MM.1S (cell line): ENCODE measurements at regions not wholly inside any gene's neighbourhood (a gene's known extent, or its start where the extent isn't known, plus 50 kb on each side); places are given as distances from the start of the nearest gene placed in this dataset.

Experiments
- CTCF ChIP-seq: fragments of 300-600 bp; sonication (generic); IDR thresholded peaks from 2 replicates; pipeline ENCODE4 v1.5.1; 2016; ENCODE audit warnings: antibody characterized with exemption, low read length, mixed read lengths
- EZH2phosphoT487 ChIP-seq: fragments of 300-600 bp; sonication (generic); IDR thresholded peaks from 2 replicates; pipeline ENCODE4 v1.6.1; 2018; ENCODE audit warnings: antibody characterized with exemption, low read length

DNA sequence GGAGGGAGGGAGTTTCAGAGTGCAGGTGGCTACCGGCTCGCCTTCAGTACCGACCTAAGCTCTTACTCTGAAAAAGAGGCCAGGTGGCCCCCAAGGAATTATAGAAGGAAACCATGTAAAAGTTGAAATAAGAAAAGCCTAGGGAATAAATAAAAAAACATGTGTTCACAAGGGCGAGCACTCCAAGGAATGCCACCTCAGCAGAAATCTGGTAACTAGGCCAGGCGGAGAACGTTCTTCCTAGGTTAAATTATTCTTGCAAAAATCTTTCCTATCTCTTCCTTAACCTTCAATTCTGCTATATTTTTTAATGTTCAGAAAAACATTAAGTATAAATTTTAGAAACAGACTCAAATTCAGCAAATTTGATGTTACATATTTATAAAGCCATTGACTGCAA, 1260.3 kb upstream of the SLC10A2 start:
- TF ChIP-seq CTCF (no peak), EZH2phosphoT487 (no peak)
